ENCODE measurements at regions not wholly inside any gene's neighbourhood (a gene's known extent, or its start where the extent isn't known, plus 50 kb on each side); places are given as distances from the start of the nearest gene placed in this dataset.

GRCh38 chr5:30839956-30840355 lies 353.5 kb upstream of the CDH6 start:
- TF ChIP-seq CTCF (IDR thresholded peaks at IDR 0.05) (no peak), POLR2A (IDR thresholded peaks at IDR 0.05) (no peak)

Measured in ovary (tissue), 3 donors.